Mucosa of gallbladder (tissue), 1 donor: ENCODE measurements at regions not wholly inside any gene's neighbourhood (a gene's known extent, or its start where the extent isn't known, plus 50 kb on each side); places are given as distances from the start of the nearest gene placed in this dataset.

Experiments
- DNase-seq: peaks from one replicate; pipeline ENCODE4 v3.0.0-alpha.2; 2020; ENCODE audit warnings: low spot score
- donor health status: DM: no; HTN: no; CAD: no.

DNA sequence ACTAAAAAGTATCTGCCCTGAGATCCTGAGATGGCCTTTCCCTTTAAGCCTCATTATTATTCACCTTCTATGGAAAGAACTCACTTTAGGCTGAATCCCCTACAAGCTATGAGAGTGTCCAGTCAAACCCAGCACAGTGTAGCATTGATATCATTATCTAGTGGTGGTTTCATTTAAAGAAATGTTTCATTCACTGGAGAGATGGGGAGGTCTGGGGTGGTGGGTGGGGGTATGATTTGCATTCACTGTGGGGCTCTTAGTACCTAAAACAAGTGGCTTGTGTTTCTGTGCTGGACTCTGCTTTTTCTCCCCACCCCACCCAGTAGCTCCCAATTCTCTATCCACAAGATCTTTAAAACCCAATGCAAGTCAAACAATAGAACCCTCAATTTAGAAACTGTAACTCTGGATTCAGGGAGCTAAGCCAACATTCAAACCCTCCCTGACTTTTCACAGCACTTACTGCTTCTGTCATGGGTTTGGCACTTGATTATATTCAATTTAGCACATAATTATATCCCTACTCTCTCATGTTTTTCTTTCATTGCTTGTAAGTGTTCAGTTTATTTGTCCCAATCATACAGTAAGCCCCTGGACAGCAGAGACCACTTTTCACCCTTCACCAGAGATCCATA lies 310.5 kb upstream of the THBS1 start:
- no peak for DNase-seq

- no peak for DNase-seq
These were observed 309.9 kb upstream of the THBS1 start for GRCh38 chr15:39270934-39271333.

DNA sequence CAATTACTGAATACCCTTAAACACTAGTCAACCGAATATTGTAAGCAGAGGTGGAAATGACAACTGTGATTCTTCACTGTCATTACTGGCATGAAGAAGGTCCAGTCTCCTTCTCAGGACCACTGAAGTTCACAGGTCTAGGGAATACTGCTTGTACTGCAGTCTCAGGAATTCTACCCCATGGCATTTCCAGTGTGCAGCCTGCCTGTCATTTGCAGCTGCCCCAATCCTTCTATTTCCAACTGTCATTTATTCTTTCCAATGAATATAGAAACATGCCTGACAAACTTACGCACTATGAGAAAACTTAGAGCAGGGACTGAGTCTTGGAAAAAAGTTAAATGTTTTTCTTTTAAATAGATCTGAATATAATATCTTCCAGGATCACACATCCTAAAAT lies 308.0 kb upstream of the THBS1 start:
- no peak for DNase-seq

DNA sequence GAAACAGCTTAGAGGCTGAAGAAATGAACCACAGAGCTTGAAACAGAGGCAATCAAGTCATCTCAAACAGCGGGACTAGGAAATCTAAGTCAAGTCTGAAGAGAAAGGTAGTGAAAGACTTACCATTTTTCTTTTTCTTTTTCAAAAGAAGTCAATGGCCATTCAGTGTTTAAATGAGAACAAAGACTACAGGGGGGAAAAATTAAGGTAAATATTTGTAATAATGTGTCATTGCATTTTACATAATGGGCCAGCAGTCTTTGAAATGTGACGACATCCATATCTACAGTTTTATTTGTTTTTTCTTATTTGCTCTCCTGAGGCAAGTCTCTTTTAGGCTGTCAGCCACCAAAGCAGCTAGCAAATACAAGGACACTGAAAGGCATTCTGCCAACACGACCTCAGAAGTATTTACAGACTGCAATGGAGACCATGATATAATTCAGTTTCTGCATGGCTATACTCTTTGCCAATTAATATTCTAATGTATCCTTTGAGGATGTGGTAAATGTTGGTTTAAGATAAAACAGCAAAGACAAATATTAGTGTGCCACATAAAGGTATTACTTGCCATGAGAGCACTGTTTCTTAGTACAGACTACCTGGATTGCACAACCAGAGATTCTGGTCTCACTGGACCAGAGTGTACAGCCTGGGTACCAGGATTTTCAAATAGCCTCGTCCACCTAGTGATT lies 307.0 kb upstream of the THBS1 start:
- DNase-seq = peak; percentile 83

- no peak for DNase-seq
These were observed 305.8 kb upstream of the THBS1 start for GRCh38 chr15:39275066-39275465.

DNA sequence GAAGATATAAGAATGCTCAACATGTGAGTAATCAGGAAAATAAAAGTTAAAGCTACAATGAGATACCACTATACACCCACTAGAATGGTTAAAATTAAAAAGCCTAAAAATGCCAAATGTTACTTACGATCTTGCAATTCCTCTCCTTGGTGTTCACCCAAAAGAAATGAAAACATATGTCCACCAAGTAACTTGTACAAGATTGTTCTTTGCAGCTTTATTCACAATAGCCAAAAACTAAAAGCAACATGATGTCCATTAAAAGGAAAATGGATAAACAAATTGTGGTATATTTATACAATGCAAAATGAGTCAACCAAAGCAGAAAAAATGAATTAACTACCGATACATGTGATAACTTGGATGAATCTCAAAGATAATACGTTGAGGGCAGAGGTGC lies 301.6 kb upstream of the THBS1 start:
- DNase-seq = no peak

DNA sequence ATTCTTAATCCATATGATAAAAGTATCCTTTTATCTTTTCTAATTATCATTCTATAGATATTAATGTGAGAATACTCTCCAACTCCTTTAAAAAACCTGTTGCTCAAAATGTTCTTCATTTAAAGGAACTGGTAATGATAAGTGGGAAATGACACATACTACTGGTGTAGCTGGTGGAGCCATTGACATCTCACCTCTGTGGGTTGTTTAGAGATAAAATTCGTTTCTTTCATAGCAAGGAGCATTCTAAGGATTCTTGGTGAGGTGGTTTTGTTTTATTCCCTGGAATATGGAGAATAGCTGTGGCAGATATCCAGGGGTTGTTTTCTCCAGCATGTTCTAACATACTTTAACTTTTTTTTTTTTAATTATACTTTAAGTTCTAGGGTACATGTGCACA lies 299.8 kb upstream of the THBS1 start:
- no peak for DNase-seq

- no peak for DNase-seq
These were observed 298.1 kb upstream of the THBS1 start for GRCh38 chr15:39282663-39283208.

DNA sequence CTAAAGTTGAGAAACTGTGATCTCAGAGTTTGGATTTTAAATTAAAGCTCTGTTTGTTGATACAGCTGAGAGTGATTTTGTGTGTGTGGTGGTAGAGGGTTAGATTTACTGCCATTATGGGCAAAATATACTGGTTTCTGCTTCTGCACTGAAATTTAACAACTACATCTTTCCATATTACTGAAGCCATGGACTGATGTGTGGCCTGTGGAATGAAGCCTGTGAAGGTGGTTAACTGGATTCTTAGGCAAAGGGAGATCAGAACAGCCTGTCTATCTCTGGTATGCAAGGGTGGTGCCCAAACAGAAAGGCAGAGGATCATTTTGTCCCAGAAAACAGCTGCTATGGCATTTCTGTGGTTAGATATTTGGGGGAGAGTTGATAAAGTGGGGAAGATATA lies 297.3 kb upstream of the THBS1 start:
- DNase-seq = no peak

GRCh38 chr15:39285071-39285470 lies 295.8 kb upstream of the THBS1 start:
- DNase-seq = no peak

GRCh38 chr15:39285663-39286062 lies 295.2 kb upstream of the THBS1 start:
- no peak for DNase-seq

GRCh38 chr15:39286706-39287105 lies 294.2 kb upstream of the THBS1 start:
- no peak for DNase-seq

DNA sequence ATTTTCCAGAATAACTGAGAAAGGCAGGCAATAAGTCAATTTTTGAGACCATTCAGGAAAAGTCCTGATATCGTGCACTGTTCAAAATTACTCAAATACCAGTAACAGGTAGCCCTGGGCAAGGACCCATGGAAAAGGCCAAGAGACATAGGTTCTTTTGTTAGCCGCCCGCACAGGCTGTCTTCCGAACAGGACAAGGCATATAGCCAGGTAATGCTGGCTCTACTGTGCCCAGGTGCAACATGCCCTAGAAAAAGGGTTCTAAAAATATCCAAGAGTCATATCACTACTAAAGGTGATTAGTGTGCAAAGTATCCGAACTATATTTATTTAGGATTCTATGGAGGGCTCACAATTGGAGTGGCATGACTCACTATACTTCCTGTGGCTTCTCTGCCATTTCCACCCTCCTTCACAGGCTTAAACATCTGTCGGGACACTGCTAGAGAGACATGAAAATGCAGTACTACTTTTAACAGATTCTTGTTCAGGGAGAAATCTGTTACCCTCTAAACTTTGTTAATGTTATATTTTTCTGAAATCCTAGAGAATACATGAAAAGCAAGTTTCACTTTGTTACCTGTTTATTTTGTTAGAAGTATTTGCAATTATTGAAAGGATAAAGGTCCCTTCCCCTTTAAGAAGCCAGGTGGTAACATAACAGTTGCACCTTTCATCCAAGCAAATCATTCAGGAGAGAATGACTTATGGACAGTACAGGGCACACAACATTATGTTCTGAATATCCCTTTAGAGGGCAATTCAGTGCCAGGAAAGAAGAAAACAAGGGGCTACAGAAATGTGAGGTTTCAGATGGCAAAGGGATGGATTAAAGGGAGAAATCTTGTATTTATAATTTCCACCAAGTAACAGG lies 293.3 kb upstream of the THBS1 start:
- no peak for DNase-seq

- no peak for DNase-seq
These were observed 290.0 kb upstream of the THBS1 start for GRCh38 chr15:39290711-39291435.

GRCh38 chr15:39291690-39292089 lies 289.2 kb upstream of the THBS1 start:
- DNase-seq = no peak

DNA sequence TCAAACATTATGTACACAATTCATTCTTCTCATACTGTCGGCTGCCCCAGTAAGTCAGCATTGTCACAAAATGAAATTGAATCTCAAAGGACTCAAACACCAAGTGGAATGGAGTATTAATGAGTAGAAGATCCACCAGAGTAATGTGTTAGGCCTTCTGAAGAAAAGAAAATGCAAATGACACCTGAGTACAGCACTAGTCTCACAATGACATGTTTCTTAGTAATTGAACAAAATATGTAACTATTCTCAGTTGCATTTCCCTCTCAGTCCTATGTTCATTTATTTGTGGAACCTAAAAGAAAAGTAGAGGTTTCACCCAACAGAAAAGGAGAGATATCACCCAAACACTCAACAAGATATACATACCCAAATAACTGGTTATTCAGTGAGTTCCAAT lies 283.9 kb upstream of the THBS1 start:
- no peak for DNase-seq

GRCh38 chr15:39298271-39298962 lies 282.5 kb upstream of the THBS1 start:
- DNase-seq = no peak

GRCh38 chr15:39299486-39300267 lies 281.2 kb upstream of the THBS1 start:
- no peak for DNase-seq

DNA sequence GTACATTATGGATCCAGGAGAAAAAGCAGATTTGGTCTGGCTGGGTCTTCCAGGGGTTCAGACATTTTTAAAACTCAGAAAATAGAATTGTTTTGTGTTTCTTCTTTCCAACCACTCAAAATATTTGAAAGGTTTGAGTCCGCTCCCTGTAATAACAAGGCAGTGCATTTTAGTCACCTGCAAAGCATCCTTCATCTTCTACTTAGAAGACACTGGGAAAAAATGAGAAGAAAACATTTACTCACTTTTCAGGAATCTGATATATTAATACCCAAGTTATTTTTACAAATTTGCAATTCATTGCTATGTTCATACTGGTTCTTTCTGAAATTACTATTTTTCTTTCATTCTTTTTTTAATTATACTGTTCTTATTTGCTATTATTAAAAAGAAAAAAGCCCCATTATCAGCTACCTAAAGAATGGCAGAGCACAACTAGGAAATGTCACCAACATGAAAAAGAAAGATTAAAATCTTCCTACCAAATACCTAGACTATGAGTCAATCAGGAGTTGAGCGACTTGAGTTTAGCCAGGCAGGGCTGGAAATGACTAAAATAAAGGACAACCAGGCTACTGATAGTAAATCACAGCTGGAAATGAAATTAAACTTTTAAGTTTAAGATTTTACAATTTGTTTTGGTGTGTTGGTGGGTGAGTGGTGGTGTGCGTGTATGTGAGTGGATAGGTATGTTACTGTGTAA lies 280.3 kb upstream of the THBS1 start:
- no peak for DNase-seq

DNA sequence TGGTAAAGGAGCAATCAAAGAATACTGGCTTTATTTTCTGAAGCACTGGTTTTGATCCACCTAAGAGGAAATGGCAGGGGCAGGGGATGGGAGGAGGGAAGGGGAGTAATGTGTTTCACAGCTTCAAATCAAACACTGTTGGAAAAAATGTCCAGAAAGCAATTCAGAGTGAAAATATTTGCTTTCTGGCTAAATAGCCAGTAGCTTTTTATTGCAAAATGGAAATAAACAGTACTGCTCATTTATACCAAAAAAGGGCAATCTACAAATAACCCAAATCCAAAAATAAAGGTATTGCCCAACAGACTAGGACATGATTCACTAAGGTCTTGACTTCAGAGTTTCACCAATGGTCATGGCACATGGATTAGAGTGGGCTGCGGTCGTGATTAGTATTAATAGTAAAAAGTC lies 279.3 kb upstream of the THBS1 start:
- no peak for DNase-seq
